ENCODE measurements at regions not wholly inside any gene's neighbourhood (a gene's known extent, or its start where the extent isn't known, plus 50 kb on each side); places are given as distances from the start of the nearest gene placed in this dataset.

DNA sequence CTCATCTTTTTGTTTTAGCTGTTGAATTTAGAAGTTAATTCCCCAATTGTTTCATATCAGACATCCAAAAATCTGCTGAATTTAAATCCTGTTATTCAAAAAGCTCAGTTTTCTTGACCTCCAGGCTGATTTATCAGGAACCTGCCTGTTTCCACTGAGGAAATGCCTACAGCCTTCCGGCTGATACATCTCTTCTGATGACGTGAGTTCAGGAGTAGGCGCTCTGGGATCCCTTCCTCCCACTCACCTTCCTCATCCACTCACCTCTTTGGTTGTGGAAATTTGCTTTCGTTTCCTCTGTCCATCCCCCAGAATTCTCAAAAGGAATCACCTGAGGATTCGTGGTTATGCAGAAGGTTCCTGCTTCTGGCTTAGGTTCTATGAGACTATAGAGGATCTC, 55.4 kb upstream of the ALDH1A3 start:
- no peak for DNase-seq

DNA sequence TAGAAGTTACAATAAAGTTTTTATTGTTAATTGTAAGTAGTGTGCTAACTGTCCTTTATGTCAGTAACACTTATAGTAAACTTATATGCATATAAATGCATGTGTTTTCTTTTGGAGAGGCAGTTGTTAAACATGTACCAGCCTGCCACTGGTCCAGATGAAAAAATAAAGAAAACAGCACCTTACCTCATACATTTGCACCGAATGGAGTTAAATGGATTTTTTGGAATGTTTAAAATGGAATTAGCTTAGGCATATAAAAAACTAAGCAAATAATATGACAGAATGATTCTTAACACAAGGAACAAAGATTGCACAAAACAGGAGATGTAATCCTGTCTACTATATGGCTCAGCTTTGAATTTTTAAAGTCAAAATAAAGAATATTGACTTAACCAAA, 50.2 kb upstream of the ALDH1A3 start:
- DNase-seq: no peak
